M059J (cell line): ENCODE measurements at regions not wholly inside any gene's neighbourhood (a gene's known extent, or its start where the extent isn't known, plus 50 kb on each side); places are given as distances from the start of the nearest gene placed in this dataset.
A peak's percentile ranks its signal among the peaks of the same experiment; 100 is the strongest.
"Not testable (repeated sequence)": the region's sequence is repeated elsewhere in the genome, so short reads cannot be mapped to it uniquely, and the experiment has no call there.

Source experiments
- DNase-seq: peaks from one replicate; pipeline ENCODE4 v3.0.0-alpha.2; 2012; ENCODE audit warnings: low read depth

GRCh38 chr16:7962091-7962879 is 628.0 kb downstream of the TMEM114 start:
- no peak for DNase-seq

GRCh38 chr16:7957151-7957550 is 624.5 kb downstream of the RBFOX1 start:
- no peak for DNase-seq

- no peak for DNase-seq
Measured at GRCh38 chr16:7953360-7953759, 620.7 kb downstream of the RBFOX1 start.

- no peak for DNase-seq
Measured at GRCh38 chr16:7946142-7946541, 613.5 kb downstream of the RBFOX1 start.

GRCh38 chr16:7938175-7938574 is 605.5 kb downstream of the RBFOX1 start:
- no peak for DNase-seq

GRCh38 chr16:7921345-7921744 is 588.7 kb downstream of the RBFOX1 start:
- DNase-seq = peak; percentile 7

- DNase-seq = no peak
Measured at GRCh38 chr16:7919782-7920181, 587.1 kb downstream of the RBFOX1 start.

GRCh38 chr16:7914748-7915147 is 582.1 kb downstream of the RBFOX1 start:
- no peak for DNase-seq

- no peak for DNase-seq
Measured at GRCh38 chr16:7912132-7912531, 579.5 kb downstream of the RBFOX1 start.

GRCh38 chr16:7910116-7910515 is 577.5 kb downstream of the RBFOX1 start:
- no peak for DNase-seq

GRCh38 chr16:7888411-7888810 is 555.8 kb downstream of the RBFOX1 start:
- no peak for DNase-seq

- no peak for DNase-seq
Measured at GRCh38 chr16:7887316-7887715, 554.7 kb downstream of the RBFOX1 start.

- DNase-seq = no peak
Measured at GRCh38 chr16:7871979-7872378, 539.3 kb downstream of the RBFOX1 start.

GRCh38 chr16:7871371-7871770 is 538.7 kb downstream of the RBFOX1 start:
- no peak for DNase-seq

- peak; percentile 41 for DNase-seq
Measured at GRCh38 chr16:7867831-7868230, 535.2 kb downstream of the RBFOX1 start.

- DNase-seq = no peak
Measured at GRCh38 chr16:7866144-7866543, 533.5 kb downstream of the RBFOX1 start.

- DNase-seq = not testable (repeated sequence)
Measured at GRCh38 chr16:7865393-7865792, 532.7 kb downstream of the RBFOX1 start.

GRCh38 chr16:7861891-7862582 is 529.4 kb downstream of the RBFOX1 start:
- DNase-seq = no peak

GRCh38 chr16:7853197-7853596 is 520.6 kb downstream of the RBFOX1 start:
- DNase-seq = no peak

- DNase-seq = no peak
Measured at GRCh38 chr16:7849841-7850240, 517.2 kb downstream of the RBFOX1 start.

- DNase-seq = no peak
Measured at GRCh38 chr16:7843261-7843660, 510.6 kb downstream of the RBFOX1 start.

- peak; percentile 1 for DNase-seq
Measured at GRCh38 chr16:7839568-7839967, 506.9 kb downstream of the RBFOX1 start.

- no peak for DNase-seq
Measured at GRCh38 chr16:7834771-7835431, 502.3 kb downstream of the RBFOX1 start.
